Stimulated activated CD8-positive, alpha-beta memory T cell treated with anti-CD3 and anti-CD28 coated beads, Interleukin-7, amount 100 ng/mL, for 24 hours (primary cell): ENCODE measurements at regions not wholly inside any gene's neighbourhood (a gene's known extent, or its start where the extent isn't known, plus 50 kb on each side); places are given as distances from the start of the nearest gene placed in this dataset.

Experiments
- DNase-seq: peaks from one replicate; pipeline ENCODE4 v3.0.0-alpha.2; 2020; ENCODE audit warnings: low read depth

DNA sequence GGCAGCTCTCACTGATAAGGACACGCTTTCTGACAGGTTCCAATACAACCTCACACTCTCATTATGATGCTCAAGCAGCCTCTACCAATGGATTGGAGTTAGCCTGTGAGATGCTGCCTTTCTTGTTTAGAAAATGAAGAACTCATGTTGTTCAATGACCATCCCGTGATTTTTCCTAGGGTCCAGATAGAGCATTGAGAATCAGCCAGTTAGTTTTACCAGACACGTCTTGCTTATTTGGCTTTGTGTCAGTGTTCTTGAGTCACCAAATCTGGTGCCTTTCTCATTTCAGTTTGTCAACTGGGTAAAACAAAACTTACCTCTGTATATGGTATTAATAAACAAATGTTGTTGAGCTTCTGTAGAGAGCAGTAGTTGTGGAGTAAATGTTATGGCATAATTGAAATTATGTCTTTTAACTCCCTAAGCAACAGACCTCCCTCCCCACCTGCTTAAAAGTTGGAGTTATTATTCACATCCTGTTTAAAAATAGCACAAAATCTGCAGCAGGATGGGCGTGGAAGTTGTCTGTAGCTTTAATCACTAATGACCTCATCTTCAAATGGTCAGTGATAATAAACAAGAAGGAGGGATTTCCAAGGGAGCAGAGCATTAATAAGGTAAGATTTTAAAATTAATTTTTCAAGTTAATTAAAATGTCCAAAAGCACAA, 167.3 kb downstream of the HRH4 start:
- no peak for DNase-seq

DNA sequence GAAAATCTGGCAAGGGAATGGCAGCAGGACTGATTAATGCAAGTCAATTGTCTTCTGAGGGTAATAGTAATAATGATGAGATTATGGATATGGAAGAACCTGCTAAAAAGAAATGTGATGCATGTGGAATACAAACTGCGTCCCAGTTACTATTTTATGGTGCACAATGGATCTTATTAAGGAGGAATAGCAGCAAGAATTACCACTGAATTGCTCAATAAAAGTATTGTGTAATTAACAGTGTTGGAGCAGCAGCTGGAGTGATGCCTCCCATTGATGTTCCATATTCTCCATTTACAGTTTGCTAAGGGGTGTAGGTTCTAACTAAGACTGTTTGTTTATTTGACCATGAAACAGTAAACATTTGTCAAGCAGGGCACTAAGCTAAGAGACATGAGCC, 167.9 kb downstream of the HRH4 start:
- no peak for DNase-seq

DNA sequence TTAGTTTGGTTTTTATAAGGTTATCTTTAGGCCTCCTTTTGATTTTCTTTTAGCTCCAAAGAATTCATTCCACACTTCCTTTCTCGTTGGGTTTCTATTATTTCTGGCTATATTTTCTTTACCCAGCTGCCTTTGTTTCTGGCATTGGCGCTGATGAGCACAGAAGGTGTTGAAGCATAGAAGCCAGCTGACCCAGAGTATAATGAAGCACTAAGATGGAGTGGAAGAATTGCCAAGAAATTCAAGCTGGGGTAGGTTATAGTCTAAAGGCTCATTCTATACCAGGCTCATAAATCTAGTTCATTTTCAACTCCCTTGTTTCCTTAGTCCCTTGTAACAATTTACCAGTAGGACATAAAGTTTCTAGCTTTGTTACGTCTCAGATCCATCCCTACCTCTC, 169.5 kb downstream of the HRH4 start:
- DNase-seq = no peak

DNA sequence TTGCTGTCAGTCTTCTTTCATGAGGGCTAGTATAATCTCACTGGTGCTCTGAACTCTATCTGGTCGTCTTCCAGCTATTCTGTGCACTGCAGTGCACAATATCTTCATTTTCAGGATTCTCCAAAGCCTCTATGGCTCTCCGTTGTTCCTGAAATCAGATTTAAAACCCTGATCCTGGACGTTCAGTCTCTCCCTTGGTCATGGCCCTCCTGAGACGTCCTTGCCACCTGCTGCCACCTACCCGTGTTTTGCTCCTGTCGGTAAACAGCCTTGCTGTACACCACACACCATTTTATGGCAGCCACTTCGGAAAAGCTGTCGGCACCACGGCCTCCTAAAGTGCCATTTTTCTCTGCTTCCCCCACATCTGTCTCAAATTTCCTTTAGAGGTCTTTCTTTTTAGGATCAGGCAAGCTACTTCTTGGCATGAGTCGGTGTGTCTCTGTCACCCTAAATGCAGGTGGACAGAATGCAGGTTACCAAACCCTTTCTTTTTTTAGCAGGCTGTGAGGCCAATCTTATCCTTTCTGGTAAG, 170.0 kb downstream of the HRH4 start:
- no peak for DNase-seq

DNA sequence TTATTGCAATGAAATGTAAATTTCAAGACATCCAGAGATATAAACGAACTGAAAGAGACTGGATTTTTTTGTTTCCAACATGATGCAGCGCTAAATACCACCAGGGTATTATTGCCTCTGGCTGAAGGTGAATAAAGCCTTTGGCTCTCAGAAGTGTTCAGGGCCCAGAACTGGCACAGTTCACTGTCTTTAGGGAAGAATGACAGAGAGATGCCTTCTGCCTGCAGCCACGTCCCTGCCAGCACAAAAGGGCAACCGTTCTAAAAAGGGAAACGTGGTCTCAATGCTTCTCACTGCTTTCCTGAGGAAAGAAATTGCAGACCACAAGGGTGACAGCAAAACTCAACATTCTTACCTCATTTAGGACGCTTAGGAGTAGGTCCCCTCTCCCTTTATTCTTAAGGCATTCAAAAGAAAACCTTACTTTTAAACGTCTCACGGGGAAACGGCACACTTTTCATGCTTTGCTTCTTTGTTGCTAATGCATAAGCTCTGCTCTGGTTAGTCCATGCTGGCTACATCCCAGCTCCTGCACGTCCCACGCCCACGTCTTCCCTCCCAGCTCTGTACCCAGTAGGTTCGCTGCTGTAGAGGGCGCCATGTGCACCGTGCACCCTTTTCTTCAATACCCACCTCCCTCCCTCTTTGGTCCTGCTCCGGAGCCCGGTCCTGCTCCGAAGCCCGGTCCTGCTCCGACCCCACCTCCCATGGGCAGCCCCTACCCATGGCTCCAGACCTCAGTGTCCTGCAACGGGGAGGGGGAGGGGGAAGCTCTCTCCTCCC, 171.0 kb downstream of the HRH4 start:
- no peak for DNase-seq

DNA sequence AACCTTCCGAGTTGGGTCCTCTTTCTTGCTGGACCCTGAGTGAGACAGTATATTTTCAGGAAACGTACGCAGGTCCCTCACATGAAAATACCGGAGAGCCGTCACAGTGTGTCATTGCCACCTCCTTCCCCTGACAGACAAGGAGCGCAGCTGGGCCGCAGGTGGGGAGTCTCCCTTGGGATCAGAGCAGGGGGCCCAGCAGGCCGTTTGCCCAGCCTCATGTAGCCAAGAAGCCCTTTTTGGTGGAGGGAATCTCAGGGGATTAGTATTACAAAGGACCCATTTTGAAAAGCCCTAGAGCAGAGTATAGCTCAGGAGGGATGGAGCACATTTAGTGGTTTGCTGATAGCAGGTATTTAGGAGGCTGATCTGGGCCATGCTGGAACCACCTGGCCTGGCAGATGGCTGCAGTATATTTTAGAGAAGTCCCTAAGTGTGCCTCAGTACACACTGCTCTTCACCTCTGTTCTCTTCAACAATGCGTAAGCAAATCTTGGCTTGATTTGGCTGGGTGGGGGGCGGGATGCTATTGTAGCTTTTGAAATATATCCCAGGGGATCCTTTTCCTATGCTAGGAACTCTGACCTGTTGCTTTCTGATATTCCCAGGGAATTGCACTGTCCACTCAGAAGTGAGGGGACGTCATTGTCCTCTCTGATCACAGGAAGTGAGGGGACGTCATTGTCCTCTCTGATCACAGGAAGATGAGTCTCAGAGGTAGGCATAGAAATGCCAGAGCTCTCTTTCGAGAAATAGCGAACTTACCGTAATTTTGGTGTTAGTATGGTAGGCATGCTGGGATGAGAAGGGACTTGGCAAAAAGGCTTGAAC, 171.9 kb downstream of the HRH4 start:
- DNase-seq = no peak

DNA sequence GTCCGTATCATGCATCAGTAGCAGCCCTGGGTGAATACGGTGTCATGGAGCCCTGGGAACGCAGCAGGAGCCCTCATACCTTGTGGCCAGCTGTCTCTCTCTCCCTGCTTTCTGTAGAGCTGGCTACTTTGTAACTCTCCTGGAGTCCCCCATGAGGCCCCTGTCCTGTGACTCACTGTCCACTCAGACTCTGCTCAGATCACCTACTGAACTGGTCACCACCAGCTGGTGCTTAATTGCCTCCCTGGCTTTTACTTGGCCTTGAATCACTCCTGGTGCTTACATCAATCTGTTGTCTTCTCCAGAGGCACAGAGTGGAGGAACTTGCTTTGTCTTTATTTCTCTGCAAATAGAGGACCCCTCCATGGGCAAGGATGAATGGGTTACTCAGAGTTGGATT, 172.7 kb downstream of the HRH4 start:
- no peak for DNase-seq

DNA sequence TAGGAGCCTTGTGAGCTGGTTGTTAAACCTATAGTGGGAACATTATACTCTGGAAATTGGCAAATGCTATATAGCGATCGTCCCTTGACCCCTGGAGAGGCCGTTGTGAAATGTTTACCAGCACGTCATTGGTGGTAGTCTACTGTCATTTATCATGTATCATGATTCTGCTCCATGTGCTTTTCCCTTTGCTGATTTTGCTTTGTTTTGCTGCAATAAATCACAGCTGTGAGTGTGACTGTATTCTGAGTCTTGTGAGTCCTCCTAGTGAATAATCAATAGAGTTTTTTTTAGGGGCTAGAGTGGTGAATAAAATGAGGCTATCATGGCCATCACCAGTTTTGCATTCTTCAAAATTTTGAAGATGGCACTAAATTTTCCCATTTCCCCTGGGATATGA, 189.1 kb downstream of the HRH4 start:
- no peak for DNase-seq

DNA sequence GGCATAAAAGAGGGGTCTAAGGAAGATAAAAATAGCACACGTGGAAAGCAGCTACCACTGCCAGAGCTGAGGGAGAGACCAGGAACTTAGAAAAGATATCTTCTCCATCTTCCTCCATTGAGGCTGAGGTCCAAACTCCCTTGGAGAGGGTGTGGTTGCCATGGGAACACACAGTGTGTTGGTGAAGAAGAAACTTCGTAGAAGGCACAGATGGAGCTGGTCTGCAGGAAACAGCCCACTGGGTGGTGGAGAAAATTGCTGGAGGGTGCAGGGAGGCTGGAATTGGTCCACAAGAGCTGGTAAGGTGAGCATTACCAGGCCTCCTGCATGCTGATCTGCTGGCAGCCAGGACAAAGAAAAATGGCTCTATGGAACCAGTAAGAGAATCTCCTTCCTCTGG, 191.0 kb downstream of the HRH4 start:
- DNase-seq = no peak

DNA sequence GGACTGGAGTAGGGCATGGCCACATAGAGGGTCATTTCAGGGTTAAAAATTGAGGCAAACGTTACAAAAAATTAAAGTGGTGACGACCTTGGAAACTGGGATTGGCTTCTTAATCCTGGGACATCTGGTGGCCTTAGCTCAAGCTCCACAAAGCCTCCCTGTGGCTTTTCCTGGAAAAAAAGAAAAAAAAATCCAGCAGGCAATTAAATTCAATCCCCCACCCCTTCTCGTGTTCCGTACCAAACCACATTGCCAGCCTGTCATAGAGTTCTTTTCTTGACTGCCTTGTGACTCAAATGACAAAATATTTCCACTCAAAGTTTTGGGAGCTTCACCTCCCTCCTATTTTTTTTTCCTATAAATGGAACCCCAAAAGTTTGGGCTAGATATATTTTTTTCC, 195.6 kb downstream of the HRH4 start:
- no peak for DNase-seq

DNA sequence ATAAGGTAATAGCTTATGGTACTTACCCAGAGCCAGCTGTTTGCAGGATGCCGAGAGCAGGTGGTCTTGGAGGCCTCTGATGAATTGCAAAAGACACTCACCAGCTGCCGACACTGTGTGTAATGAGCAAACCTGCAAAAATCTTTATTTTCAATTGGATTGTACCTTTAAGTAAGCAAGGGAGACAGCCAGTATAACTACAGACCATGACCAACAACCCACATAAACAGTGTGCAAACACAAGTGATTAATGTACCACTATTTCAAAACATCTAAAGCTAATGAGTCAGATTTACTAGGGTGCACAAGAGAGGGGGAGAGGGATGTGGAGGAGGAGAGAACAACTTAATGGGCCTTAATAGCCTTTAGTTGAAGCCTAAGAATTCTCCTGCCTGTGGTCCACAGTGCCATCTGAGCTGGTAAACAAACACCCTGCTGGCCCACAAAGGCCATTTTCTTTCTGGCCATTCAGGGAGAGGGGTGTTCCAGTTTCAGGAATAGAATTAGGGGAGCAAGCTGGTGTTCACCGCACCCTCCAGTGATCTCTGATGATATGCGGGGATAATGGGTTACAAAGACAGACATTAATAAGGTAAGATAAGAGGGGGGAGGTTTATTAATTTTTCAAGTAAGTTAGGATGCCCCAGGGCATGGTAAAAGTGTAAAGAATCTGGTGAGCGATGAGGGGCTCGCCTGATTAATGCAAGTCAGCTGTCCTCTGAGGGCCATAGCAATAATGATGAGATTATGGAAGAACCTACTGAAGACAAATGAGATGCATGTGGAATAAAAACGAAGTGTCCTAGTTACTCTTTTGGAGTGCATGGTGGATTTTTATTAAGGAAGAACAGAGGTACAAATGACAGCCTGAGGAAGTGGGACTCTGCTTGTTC, 196.4 kb downstream of the HRH4 start:
- DNase-seq = no peak

DNA sequence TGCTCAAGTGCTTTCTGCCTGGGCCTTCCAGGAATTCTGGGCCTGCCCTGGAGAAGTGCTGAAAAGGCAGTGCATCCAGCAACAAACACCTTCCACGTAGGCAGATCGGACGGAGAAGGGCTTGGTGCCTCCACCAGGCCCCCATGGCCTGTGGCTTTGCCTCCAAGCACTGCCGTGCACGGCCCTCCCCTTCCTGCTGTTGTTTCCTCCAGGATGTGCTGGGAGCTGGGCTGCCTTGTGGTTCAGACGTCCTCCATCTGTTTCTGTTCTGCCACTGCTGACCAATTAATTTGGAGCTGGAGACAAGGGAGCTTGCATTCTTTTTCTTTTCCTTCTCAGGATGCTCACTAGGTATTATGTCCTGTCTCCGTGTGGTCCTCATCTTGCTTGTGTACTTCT, 197.0 kb downstream of the HRH4 start:
- DNase-seq = no peak

DNA sequence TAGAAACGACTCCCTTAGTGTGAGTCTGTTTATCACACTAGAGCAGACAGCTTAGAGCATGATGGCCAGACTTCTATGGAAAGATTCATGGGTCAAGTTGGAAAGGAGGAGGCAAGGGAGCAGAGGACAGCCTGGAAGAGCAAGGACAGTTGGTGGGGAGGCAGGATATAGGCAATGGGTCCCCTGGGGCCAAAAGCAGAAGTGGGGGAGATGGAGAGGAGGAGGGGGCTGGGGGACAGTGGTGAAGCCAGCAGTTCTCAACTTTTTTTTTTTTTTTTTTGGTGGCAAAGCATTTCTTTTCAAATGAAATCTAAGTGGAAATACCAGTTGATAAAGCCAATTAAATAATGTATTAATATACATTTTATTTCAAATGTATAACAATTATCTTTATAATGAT, 197.9 kb downstream of the HRH4 start:
- DNase-seq = no peak

DNA sequence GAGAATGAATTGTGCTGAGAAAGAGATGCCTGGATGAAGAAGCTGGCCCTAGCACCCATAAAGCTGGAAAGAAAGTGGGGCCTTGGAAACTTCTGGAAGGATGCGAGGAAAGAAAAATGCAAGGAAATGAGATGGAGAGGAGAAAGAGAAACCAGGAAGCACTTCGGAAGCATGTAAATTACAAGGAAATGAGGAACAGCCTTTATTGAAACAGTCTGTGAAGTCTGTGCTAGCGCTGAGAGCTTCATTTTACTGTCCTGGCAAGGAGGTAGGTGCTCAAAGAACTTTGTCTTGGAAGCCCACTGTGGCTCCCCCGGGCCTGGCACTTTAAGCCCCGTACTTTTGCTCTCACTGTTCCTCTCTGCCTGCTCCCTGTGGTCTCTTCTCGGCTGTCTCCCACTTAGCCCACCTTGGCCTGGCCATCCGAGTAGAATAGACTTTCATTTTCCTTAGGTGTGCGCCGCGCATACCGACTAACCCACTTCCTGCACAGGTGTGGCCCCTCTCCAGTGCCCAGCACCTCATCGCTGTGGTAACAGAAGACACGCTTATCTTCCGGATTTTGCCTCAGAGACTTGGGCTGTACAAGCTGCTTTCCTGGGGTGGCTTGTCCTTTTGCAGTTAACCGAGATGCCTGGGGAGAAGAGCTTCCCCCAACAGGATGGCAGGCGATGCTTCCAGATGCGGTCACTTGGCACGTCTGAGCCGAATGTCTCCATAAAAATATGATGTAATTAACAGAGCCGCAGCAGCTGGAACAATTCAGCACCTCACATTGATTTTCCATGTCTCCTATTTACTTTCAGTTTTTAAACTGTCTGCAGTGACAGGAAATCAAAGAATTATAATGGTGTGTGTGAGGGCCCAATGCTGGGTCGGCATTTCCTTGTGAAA, 199.6 kb downstream of the HRH4 start:
- no peak for DNase-seq

DNA sequence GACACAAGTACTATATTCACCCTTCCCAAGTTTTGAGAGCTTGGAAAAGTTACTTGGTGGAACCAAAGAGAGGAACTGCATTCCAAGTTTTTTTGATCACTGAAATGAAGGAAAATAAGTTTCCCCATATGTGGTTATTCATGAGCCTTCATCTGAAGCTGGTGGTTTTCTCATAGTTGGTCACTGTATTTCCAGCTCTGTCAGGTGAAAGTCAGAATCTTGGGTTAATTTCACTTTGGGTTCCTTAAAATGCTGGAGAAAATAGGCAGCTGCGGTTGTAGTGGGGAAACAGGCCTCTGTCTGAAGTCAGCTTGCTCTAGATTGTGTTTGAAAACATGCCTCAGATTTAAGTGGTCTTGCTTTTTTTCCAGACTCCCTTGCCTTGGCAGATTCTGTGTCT, 200.5 kb downstream of the HRH4 start:
- no peak for DNase-seq

DNA sequence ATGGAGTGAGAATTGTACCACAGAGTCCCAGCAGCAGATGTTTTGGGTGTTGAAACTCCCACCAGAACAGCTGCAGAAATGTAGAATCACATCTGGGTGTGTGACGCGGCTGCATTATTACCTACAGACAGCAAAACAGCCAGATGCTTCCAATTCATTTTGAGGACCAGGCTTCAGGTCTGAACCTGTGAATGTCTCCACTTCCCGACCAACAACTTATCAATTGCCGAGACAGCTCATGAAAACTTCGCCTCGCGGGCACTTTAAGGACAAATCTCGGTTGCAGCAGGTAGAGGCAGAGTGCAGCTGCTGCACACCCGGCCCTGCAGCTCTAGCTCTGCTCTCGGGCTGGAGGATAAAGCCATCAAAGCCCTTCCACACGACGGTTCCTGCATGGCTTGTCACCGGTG, 202.0 kb downstream of the HRH4 start:
- DNase-seq = no peak

DNA sequence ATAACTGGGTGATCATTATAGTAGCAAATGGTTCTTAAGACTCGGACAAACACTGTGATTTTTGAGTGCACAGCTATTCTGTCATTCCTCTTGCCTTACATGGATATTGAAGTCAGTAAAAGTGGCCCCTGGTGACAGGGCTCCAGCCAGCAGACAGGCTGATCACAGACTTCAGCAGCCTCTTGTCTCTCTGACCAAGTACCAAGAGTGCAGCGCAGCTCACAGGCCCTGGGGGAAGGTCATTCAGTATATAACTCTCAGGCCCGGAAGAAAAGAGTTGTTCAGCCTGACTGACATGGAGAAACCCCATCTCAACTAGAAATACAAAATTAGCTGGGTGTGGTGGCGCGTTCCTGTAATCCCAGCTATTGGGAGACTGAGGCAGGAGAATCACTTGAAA, 202.6 kb downstream of the HRH4 start:
- no peak for DNase-seq

DNA sequence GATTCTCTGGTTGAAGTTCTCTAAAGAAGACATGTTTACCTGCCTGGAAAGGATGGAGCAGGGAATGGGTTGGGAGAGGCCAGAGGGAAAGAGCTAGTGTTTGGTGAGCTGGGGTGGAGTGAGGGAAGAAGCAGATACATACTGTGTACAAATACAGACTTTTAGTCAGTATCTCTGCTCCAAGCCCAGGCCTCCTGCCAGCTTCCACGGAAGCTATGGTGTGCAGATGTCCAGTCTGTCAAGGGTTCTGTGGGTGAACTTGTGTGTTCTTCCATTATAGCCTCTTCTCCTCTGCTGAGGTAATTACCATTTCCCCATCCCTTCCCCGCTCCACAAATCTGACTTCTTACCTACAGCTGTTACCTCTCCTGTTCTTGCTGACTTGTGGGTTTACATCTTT, 208.6 kb downstream of the HRH4 start:
- DNase-seq = no peak

DNA sequence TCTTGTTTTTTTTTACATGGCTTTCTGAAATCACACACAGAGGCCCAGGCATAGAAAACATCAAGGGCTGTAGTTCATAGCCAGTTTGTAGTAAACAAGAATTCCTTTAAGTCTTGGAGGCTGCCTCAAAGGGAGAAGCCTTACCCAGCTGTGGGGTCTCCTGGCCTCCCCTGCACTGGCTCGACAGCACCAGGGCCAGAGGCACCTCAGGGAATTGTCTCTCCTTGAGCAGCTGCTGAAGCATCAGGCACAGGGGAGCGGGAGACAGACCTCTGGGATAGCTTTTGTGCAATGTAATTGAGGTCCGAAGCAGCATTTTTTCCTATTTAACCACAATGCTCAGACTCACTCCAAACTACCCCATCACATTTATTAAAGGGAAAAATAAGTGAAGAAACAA, 209.1 kb downstream of the HRH4 start:
- no peak for DNase-seq

DNA sequence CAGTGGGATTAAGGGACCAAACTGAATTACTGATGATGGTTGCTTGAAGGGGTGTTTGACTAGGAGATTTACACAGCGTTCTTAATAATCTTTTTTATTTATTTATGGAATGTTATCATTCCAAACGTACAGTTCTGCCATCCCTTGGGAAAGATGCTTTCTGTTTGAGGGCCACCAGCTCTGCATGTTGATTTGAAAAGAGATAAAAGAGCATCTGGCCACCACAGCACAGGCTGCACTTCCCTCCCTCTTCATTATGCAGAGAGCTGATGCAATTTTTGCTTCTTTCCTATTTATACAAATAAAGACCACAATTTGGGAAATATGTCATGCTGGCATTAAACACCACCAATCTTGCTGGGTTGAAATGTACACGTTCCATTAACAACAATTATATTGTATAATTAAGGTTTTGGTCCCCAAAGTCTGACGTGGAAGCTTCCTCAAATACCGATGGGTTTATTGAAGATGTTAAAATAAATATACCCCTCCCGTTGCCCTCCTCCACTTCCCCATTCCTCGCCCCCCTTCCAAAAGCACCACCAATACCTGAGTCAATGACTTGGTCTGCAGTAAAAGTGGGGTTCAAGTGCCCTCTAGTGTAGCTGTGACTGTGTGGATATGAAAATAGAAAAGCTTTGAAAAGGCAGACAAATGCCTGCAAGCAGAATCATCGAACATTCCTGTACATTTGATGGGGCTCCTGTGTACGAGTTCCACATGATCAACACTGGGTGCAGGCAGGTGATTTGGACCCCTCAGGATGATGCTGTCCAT, 211.9 kb downstream of the HRH4 start:
- DNase-seq = no peak
